ENCODE measurements at regions not wholly inside any gene's neighbourhood (a gene's known extent, or its start where the extent isn't known, plus 50 kb on each side); places are given as distances from the start of the nearest gene placed in this dataset.

DNA sequence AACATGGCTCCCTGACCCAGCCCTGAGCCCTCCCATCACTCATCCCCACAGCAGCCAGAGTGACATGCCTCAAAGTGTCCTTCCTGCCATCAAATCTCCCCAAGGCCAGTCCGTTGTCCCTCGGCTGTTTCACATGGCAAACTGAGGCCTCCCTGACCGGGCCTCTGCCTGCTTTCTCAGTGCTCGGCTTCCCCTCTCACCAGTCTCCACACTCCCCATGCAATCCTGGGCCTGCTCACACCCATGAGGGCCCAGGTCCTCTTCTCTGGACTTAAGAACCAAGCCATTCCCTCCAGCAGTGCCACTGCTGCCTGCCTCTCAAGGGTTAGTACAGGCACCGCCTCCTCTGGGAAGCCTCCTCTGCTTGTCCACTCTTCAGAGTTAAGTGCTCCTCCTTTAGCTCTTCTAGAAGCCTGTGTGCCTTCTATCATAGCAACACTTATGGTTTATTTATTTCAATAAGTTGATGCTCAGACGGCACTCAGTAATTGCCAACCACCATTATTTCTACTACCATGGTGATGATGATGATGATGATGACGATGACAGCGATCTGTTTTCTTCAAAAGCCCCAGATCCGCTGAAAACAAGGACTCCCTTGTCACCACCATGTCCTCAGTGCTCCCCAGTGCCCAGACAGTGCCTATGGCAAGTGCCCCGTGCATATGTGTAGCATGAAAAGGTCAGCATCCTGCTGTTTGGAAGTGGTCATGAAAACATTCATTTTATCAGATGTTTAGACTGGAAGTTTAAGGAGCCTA is 449.0 kb downstream of the CDH26 start:
- Histone ChIP-seq H3K79me2 (ENCODE audit: insufficient read depth, low read depth, low read length) (no peaks in the 10 kb centered on the region), H2AFZ (ENCODE audit: low read length) (no peak overlapping the region), H3K9me3 (ENCODE audit: low read length) (no peaks in the 10 kb centered on the region), H3K27ac (ENCODE audit: low read depth, low read length, poor library complexity, severe bottlenecking) (no peak overlapping the region), H3K4me2 (ENCODE audit: low read length) (no peak overlapping the region), H3K9me2 (ENCODE audit: insufficient read depth, low read length) (no peaks in the 10 kb centered on the region), H3K4me1 (ENCODE audit: insufficient read depth, low read length, poor library complexity, severe bottlenecking) (peaks cover 38% of the 10 kb centered on the region), H3K36me3 (ENCODE audit: insufficient read depth, low read length) (no peaks in the 10 kb centered on the region), H4K20me1 (ENCODE audit: insufficient read depth, low read length) (no peaks in the 10 kb centered on the region), H3K4me3 (ENCODE audit: low read depth, low read length, poor library complexity, severe bottlenecking) (no peak overlapping the region)
- no peak for TF ChIP-seq EZH2phosphoT487 (IDR thresholded peaks at IDR 0.05; ENCODE audit: borderline replicate concordance, low read depth, low read length)
- TF ChIP-seq, protein P1, sequence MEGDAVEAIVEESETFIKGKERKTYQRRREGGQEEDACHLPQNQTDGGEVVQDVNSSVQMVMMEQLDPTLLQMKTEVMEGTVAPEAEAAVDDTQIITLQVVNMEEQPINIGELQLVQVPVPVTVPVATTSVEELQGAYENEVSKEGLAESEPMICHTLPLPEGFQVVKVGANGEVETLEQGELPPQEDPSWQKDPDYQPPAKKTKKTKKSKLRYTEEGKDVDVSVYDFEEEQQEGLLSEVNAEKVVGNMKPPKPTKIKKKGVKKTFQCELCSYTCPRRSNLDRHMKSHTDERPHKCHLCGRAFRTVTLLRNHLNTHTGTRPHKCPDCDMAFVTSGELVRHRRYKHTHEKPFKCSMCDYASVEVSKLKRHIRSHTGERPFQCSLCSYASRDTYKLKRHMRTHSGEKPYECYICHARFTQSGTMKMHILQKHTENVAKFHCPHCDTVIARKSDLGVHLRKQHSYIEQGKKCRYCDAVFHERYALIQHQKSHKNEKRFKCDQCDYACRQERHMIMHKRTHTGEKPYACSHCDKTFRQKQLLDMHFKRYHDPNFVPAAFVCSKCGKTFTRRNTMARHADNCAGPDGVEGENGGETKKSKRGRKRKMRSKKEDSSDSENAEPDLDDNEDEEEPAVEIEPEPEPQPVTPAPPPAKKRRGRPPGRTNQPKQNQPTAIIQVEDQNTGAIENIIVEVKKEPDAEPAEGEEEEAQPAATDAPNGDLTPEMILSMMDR (conservative IDR thresholded peaks at IDR 0.05; ENCODE audit: low read length) = no peak
- POLR2A ChIA-PET = interaction anchor here (0.6 kb wide), 1 partner anchor 576 kb away, joined by 7 read pairs; no protein-coding TSS in a partner anchor
- no TSS peak for BruUV-seq (replicated peaks)
- CTCF ChIA-PET (ENCODE audit: unreplicated experiment) = no interaction called here
- intact Hi-C loops (cut with micrococcal nuclease; ENCODE audit: unreplicated experiment) = loop anchor here (10.0 kb wide), 1 partner anchor 462 kb away; the partner anchor contains the start of genes FAM217B and PPP1R3D
- no peak for DNase-seq (ENCODE audit: low spot score)

DNA sequence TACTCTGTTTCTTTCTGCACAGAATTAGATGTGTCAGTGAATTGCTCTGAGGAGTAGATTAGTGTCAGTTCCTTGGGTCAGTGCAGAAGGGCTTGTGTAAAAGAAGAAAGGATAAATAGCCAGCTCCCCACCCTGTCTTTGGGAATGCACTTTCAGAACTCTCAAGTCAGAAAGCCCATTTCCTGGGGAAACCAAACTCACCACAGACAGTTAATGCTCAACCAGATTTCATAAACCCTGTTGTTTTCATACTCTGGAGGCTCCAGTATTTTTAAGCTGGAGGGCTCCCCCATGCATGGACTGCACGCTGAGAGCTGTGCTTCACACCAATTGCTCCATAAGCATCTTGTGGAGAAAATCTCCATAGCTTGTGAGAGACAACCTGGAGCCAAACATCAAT is 449.7 kb downstream of the CDH26 start:
- no TSS peak for BruUV-seq (replicated peaks)
- H3K9me3 ChIP-seq (ENCODE audit: low read length) = no peaks in the 10 kb centered on the region
- no peak for DNase-seq (ENCODE audit: low spot score)
- ChIA-PET CTCF (ENCODE audit: unreplicated experiment) (no interaction called here), POLR2A (no interaction called here)
- no peaks in the 10 kb centered on the region for H4K20me1 ChIP-seq (ENCODE audit: insufficient read depth, low read length)
- no peaks in the 10 kb centered on the region for H3K36me3 ChIP-seq (ENCODE audit: insufficient read depth, low read length)
- intact Hi-C loops (cut with micrococcal nuclease; ENCODE audit: unreplicated experiment) = loop anchor here (10.0 kb wide), 1 partner anchor 463 kb away; the partner anchor contains the start of genes FAM217B and PPP1R3D
- no peak overlapping the region for H3K4me3 ChIP-seq (ENCODE audit: low read depth, low read length, poor library complexity, severe bottlenecking)
- no peak overlapping the region for H2AFZ ChIP-seq (ENCODE audit: low read length)
- H3K79me2 ChIP-seq (ENCODE audit: insufficient read depth, low read depth, low read length) = no peaks in the 10 kb centered on the region
- no peaks in the 10 kb centered on the region for H3K9me2 ChIP-seq (ENCODE audit: insufficient read depth, low read length)
- TF ChIP-seq EZH2phosphoT487 (IDR thresholded peaks at IDR 0.05; ENCODE audit: borderline replicate concordance, low read depth, low read length) = no peak
- TF ChIP-seq, protein P1 (conservative IDR thresholded peaks at IDR 0.05; ENCODE audit: low read length) = no peak
- H3K27ac ChIP-seq (ENCODE audit: low read depth, low read length, poor library complexity, severe bottlenecking) = no peak overlapping the region
- H3K4me1 ChIP-seq (ENCODE audit: insufficient read depth, low read length, poor library complexity, severe bottlenecking) = peaks cover 30% of the 10 kb centered on the region
- H3K4me2 ChIP-seq (ENCODE audit: low read length) = no peak overlapping the region

DNA sequence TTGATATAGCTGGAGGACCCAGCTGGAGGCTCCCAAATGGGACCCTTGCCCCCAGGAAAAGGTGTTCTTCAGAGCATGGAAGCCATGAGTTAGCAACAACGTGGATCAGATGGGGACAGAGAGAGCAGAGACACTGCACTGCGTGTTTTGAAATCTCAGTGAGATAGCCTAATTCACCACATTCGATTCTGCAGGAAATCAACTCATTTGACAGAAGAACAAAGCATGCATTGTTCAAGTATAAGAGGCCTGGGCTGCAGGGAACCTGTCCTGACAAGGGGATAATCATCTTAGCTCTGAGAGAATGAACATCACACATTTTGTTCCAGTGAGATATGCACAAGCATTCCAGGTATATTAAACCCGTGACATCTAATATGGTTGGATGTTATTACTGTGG is 450.2 kb downstream of the CDH26 start:
- TF ChIP-seq, protein P1 (conservative IDR thresholded peaks at IDR 0.05; ENCODE audit: low read length) = no peak
- Histone ChIP-seq H3K4me2 (ENCODE audit: low read length) (no peak overlapping the region), H3K79me2 (ENCODE audit: insufficient read depth, low read depth, low read length) (no peaks in the 10 kb centered on the region), H2AFZ (ENCODE audit: low read length) (no peak overlapping the region), H3K9me3 (ENCODE audit: low read length) (no peaks in the 10 kb centered on the region), H3K36me3 (ENCODE audit: insufficient read depth, low read length) (no peaks in the 10 kb centered on the region), H3K9me2 (ENCODE audit: insufficient read depth, low read length) (no peaks in the 10 kb centered on the region), H3K4me1 (ENCODE audit: insufficient read depth, low read length, poor library complexity, severe bottlenecking) (peaks cover 25% of the 10 kb centered on the region), H3K4me3 (ENCODE audit: low read depth, low read length, poor library complexity, severe bottlenecking) (no peak overlapping the region), H4K20me1 (ENCODE audit: insufficient read depth, low read length) (no peaks in the 10 kb centered on the region), H3K27ac (ENCODE audit: low read depth, low read length, poor library complexity, severe bottlenecking) (no peak overlapping the region)
- CTCF ChIA-PET (ENCODE audit: unreplicated experiment) = no interaction called here
- no TSS peak for BruUV-seq (replicated peaks)
- DNase-seq (ENCODE audit: low spot score) = no peak
- POLR2A ChIA-PET = no interaction called here
- intact Hi-C loops (cut with micrococcal nuclease; ENCODE audit: unreplicated experiment) = loop anchor here (10.0 kb wide), 1 partner anchor 464 kb away; the partner anchor contains the start of genes FAM217B and PPP1R3D

Measured in OCI-LY7 (cell line).